K562 (cell line): ENCODE measurements at regions not wholly inside any gene's neighbourhood (a gene's known extent, or its start where the extent isn't known, plus 50 kb on each side); places are given as distances from the start of the nearest gene placed in this dataset.

Experiments
- ATAC-seq: fragments of 200-7000 bp; cut with Tn5 transposase; 3 replicates; pipeline ENCODE4 v1.9.1; 2020; ENCODE audit warnings: moderate library complexity
- BruUV-seq: library from RNA; stranded (reverse); fragments of 400-500 nt; replicated peaks from 2 replicates; lab custom pipeline; 2021; lab: Mats Ljungman, UMichigan
- CTCF ChIA-PET: fragments of 300-600 bp; formaldehyde crosslinking; extraction: SDS; loops from one replicate; lab custom pipeline; 2021; ENCODE audit warnings: low intra/inter-chr PET ratio; lab: Yijun Ruan, JAX
- POLR2A ChIA-PET: fragments of 300-600, 350-650 bp; sonication (Branson Sonifier 250); formaldehyde crosslinking; extraction: SDS; loops from one replicate; lab custom pipeline; 2021; ENCODE audit warnings: antibody characterized with exemption, inconsistent platforms; lab: Yijun Ruan, JAX
- DNase-seq, 4 experiments: peaks; one replicate each; pipeline versions ENCODE4 v3.0.0 to v3.0.0-alpha.2; 2011 to 2018; ENCODE audit warnings: low spot score in 3 of 4, mixed read lengths in 3 of 4; ENCODE audit errors: extremely low read depth in 1 of 4
- FAIRE-seq: peaks from 2 replicates; lab custom pipeline; 2011; peaks lifted over from hg19 to GRCh38; lab: Jason Lieb, UNC
- H2AFZ ChIP-seq: 2 replicates; pipeline ENCODE4 v1.6.0; 2011; ENCODE audit warnings: low read depth, low read length, control low read depth, inconsistent platforms
- H3K27ac ChIP-seq: fragments of 200-600 bp; 3 replicates; pipeline ENCODE4 v1.8.0; 2011; ENCODE audit warnings: low read depth, mild to moderate bottlenecking, control low read depth, inconsistent platforms, low read length, moderate library complexity, mixed read lengths; ENCODE audit errors: extremely low read depth
- H3K27me3 ChIP-seq, 2 experiments: fragments of 300-600 bp in 1 of 2; 2 replicates in 1 of 2; 3 replicates in 1 of 2; pipeline versions ENCODE4 v1.6.0 to v1.8.0; 2011; ENCODE audit warnings: inconsistent platforms in 2 of 2, low read length in 2 of 2, mild to moderate bottlenecking in 1 of 2, mixed read lengths in 1 of 2, moderate library complexity in 1 of 2; ENCODE audit not compliant: control insufficient read depth in 2 of 2, insufficient read depth in 2 of 2
- H3K36me3 ChIP-seq: fragments of 300-600 bp; 3 replicates; pipeline ENCODE4 v1.8.0; 2011; ENCODE audit warnings: mild to moderate bottlenecking, low read length, inconsistent platforms; ENCODE audit not compliant: control insufficient read depth, insufficient read depth
- H3K4me1 ChIP-seq, 2 experiments: fragments of 200-600 bp in 1 of 2; replicated peaks in 1 of 2; 2 replicates in 1 of 2; 3 replicates in 1 of 2; pipeline versions ENCODE4 v1.5.1 to v1.8.0; 2011; ENCODE audit warnings: inconsistent platforms in 2 of 2, low read length in 2 of 2, mild to moderate bottlenecking in 1 of 2, mixed read lengths in 1 of 2, moderate library complexity in 1 of 2; ENCODE audit not compliant: control insufficient read depth in 2 of 2, insufficient read depth in 2 of 2
- H3K4me2 ChIP-seq: 2 replicates; pipeline ENCODE4 v1.6.1; 2011; ENCODE audit warnings: low read length, control low read depth, inconsistent platforms, mixed read lengths; ENCODE audit not compliant: insufficient read depth
- H3K4me3 ChIP-seq: fragments of 200-600 bp; sonication (generic), shearing (Covaris generic); 2 replicates; pipeline ENCODE4 v1.5.1; 2016; ENCODE audit warnings: control low read depth, inconsistent platforms
- H3K79me2 ChIP-seq: fragments of 200-600 bp; 3 replicates; pipeline ENCODE4 v1.8.0; 2011; ENCODE audit warnings: low read length, inconsistent platforms; ENCODE audit not compliant: control insufficient read depth, insufficient read depth
- H3K9ac ChIP-seq, 2 experiments: 2 replicates each; pipeline versions ENCODE4 v1.6.0 to v1.6.1; 2011; ENCODE audit warnings: low read depth in 2 of 2, low read length in 2 of 2, control low read depth in 1 of 2, inconsistent platforms in 1 of 2, mild to moderate bottlenecking in 1 of 2, mixed read lengths in 1 of 2; ENCODE audit not compliant: insufficient read depth in 1 of 2
- H3K9me1 ChIP-seq: one replicate; pipeline ENCODE4 v1.6.0; 2011; ENCODE audit warnings: inconsistent platforms, mild to moderate bottlenecking, low read length, moderate library complexity; ENCODE audit not compliant: control insufficient read depth, insufficient read depth
- H3K9me3 ChIP-seq: replicated peaks from 2 replicates; pipeline ENCODE4 v1.5.1; 2011; ENCODE audit warnings: low read depth, low read length, inconsistent platforms; ENCODE audit not compliant: control insufficient read depth, insufficient read depth
- H4K20me1 ChIP-seq: replicated peaks from 2 replicates; pipeline ENCODE4 v1.6.1; 2011; ENCODE audit warnings: low read length, inconsistent platforms, mixed read lengths; ENCODE audit not compliant: control insufficient read depth, insufficient read depth
- ARID1B ChIP-seq: fragments of 450-650 bp; IDR thresholded peaks from 2 replicates; pipeline ENCODE4 v1.6.1; 2016; ENCODE audit warnings: antibody characterized with exemption, mild to moderate bottlenecking, inconsistent platforms
- CBFA2T2 ChIP-seq: fragments of 450-650 bp; conservative IDR thresholded peaks from 2 replicates; pipeline ENCODE4 v1.6.1; 2017; ENCODE audit warnings: mild to moderate bottlenecking
- KLF10 ChIP-seq: fragments of 250-450 bp; sonication (Bioruptor Pico); IDR thresholded peaks from 2 replicates; pipeline ENCODE4 v1.6.1; 2021; ENCODE audit warnings: matching md5 sums
- NFE2 ChIP-seq: IDR thresholded peaks from 2 replicates; pipeline ENCODE4 v1.6.1; 2014; ENCODE audit warnings: antibody characterized with exemption, low read depth
- NFXL1 ChIP-seq: fragments of 450-650 bp; formaldehyde crosslinking; IDR thresholded peaks from 2 replicates; pipeline ENCODE4 v1.4.0; 2021; ENCODE audit warnings: mild to moderate bottlenecking
- PKNOX1 ChIP-seq: fragments of 450-650 bp; IDR thresholded peaks from 2 replicates; pipeline ENCODE4 v1.6.1; 2016
- RERE ChIP-seq: sonication (generic); formaldehyde crosslinking; IDR thresholded peaks from 2 replicates; pipeline ENCODE4 v1.8.0; 2023; ENCODE audit warnings: missing genetic modification reagents, mild to moderate bottlenecking, borderline replicate concordance
- SAFB ChIP-seq: fragments of 200-400 bp; formaldehyde crosslinking; IDR thresholded peaks from 2 replicates; pipeline ENCODE4 v1.6.1; 2017; ENCODE audit warnings: low read depth, low read length, borderline replicate concordance
- TCF3 ChIP-seq: sonication (generic); formaldehyde crosslinking; IDR thresholded peaks from 2 replicates; pipeline ENCODE4 v1.4.0; 2020; ENCODE audit warnings: mild to moderate bottlenecking, missing genetic modification reagents
- ZFP36 ChIP-seq: fragments of 150-350 bp; IDR thresholded peaks from 2 replicates; pipeline ENCODE4 v1.6.1; 2018; ENCODE audit warnings: low read length, low read depth; ENCODE audit not compliant: partially characterized antibody
- ZNF79 ChIP-seq: fragments of 250-450 bp; sonication (Bioruptor Pico); IDR thresholded peaks from 2 replicates; pipeline ENCODE4 v1.4.0; 2020; ENCODE audit warnings: low read depth, mild to moderate bottlenecking, moderate library complexity
- WGBS: fragments of 100-300 bp; shearing (Covaris generic); methylation state at CpG from one replicate; pipeline ENCODE4 v1.1.6; 2016; ENCODE audit warnings: low coverage, mixed read lengths; ENCODE audit not compliant: insufficient coverage; ENCODE audit errors: missing lambda C conversion rate; 5-methylcytosine and 5-hydroxymethylcytosine counted together
- in situ Hi-C: fragments of 300-500 bp; cut with MboI; formaldehyde crosslinking; loops from 4 replicates; pipeline ENCODE4 v1.15.0; 2018; ENCODE audit warnings: inconsistent platforms, mixed read lengths
- intact Hi-C: fragments of 100-400 bp; cut with micrococcal nuclease; formaldehyde crosslinking; loops from 2 replicates; pipeline ENCODE4 v1.14.2; 2022

- TF ChIP-seq PKNOX1 (peak; percentile 45; the same call in 1 of the 2 replicates), KLF10 (CRISPR knock-in tag) (no peak)
- TF ChIP-seq, all 486 proteins: peak for 1
These were observed 60.0 kb upstream of the ZFAND3 start (continued) for GRCh38 chr6:37759221-37760144.

- FAIRE-seq = no peak
- BruUV-seq = no TSS peak
- DNase-seq = peak in 1 of 4 experiments; percentile 25
- WGBS = 2% methylated on average over 5 of the region's 5 CpGs
- H3K9ac ChIP-seq = no peak overlapping the region
- H3K36me3 ChIP-seq = no peaks in the 10 kb centered on the region
- H3K9me1 ChIP-seq = no peaks in the 10 kb centered on the region
- no peak overlapping the region for H2AFZ ChIP-seq
- peaks cover 64 to 65% of the 10 kb centered on the region in 2 experiments for H3K27me3 ChIP-seq
- H3K79me2 ChIP-seq = no peaks in the 10 kb centered on the region
- intact Hi-C loops (no loop called here), in situ Hi-C loops (no loop called here)
- H3K27ac ChIP-seq = no peak overlapping the region
- no peak overlapping the region for H3K4me2 ChIP-seq
- peaks cover 3% of the 10 kb centered on the region for H4K20me1 ChIP-seq
- POLR2A ChIA-PET = interaction anchor here (1.4 kb wide), 1 partner anchor 16 kb away, joined by 3 read pairs; no protein-coding TSS in a partner anchor
- CTCF ChIA-PET = no interaction called here
- H3K9me3 ChIP-seq = no peaks in the 10 kb centered on the region
- H3K4me1 ChIP-seq = peaks cover 0 to 4% of the 10 kb centered on the region in 2 experiments; a peak in 2 of 5 replicates
- no peak overlapping the region for H3K4me3 ChIP-seq
- ATAC-seq = peak; percentile 59; the same call in 2 of the 3 replicates
- TF ChIP-seq RERE (CRISPR knock-in tag) = peak; percentile 31; the same call in 1 of the 2 replicates
- peak; percentile 4 for TF ChIP-seq ZFP36
- no peak for TF ChIP-seq SAFB
- no peak for TF ChIP-seq NFXL1
- peak; percentile 58 for TF ChIP-seq TCF3 (CRISPR knock-in tag)
- TF ChIP-seq ARID1B = 0 out of 2 replicates have a peak, but pooled peaks have one; percentile 30
- no peak for TF ChIP-seq NFE2
- TF ChIP-seq CBFA2T2 = peak; percentile 58
- TF ChIP-seq ZNF79 (CRISPR knock-in tag) = no peak
These were observed 60.9 kb upstream of the ZFAND3 start for GRCh38 chr6:37758647-37759046.
